K562 (cell line): ENCODE measurements at regions not wholly inside any gene's neighbourhood (a gene's known extent, or its start where the extent isn't known, plus 50 kb on each side); places are given as distances from the start of the nearest gene placed in this dataset.

Experiments used
- ATAC-seq: fragments of 200-7000 bp; cut with Tn5 transposase; 3 replicates; pipeline ENCODE4 v1.9.1; 2020; ENCODE audit warnings: moderate library complexity
- BruUV-seq: library from RNA; stranded (reverse); fragments of 400-500 nt; replicated peaks from 2 replicates; lab custom pipeline; 2021; lab: Mats Ljungman, UMichigan
- CTCF ChIA-PET: fragments of 300-600 bp; formaldehyde crosslinking; extraction: SDS; loops from one replicate; lab custom pipeline; 2021; ENCODE audit warnings: low intra/inter-chr PET ratio; lab: Yijun Ruan, JAX
- POLR2A ChIA-PET: fragments of 300-600, 350-650 bp; sonication (Branson Sonifier 250); formaldehyde crosslinking; extraction: SDS; loops from one replicate; lab custom pipeline; 2021; ENCODE audit warnings: antibody characterized with exemption, inconsistent platforms; lab: Yijun Ruan, JAX
- DNase-seq, 4 experiments: peaks; one replicate each; pipeline versions ENCODE4 v3.0.0 to v3.0.0-alpha.2; 2011 to 2018; ENCODE audit warnings: low spot score in 3 of 4, mixed read lengths in 3 of 4; ENCODE audit errors: extremely low read depth in 1 of 4
- FAIRE-seq: peaks from 2 replicates; lab custom pipeline; 2011; peaks lifted over from hg19 to GRCh38; lab: Jason Lieb, UNC
- H2AFZ ChIP-seq: 2 replicates; pipeline ENCODE4 v1.6.0; 2011; ENCODE audit warnings: low read depth, low read length, control low read depth, inconsistent platforms
- H3K27ac ChIP-seq: fragments of 200-600 bp; 3 replicates; pipeline ENCODE4 v1.8.0; 2011; ENCODE audit warnings: low read depth, mild to moderate bottlenecking, control low read depth, inconsistent platforms, low read length, moderate library complexity, mixed read lengths; ENCODE audit errors: extremely low read depth
- H3K27me3 ChIP-seq, 2 experiments: fragments of 300-600 bp in 1 of 2; 2 replicates in 1 of 2; 3 replicates in 1 of 2; pipeline versions ENCODE4 v1.6.0 to v1.8.0; 2011; ENCODE audit warnings: inconsistent platforms in 2 of 2, low read length in 2 of 2, mild to moderate bottlenecking in 1 of 2, mixed read lengths in 1 of 2, moderate library complexity in 1 of 2; ENCODE audit not compliant: control insufficient read depth in 2 of 2, insufficient read depth in 2 of 2
- H3K36me3 ChIP-seq: fragments of 300-600 bp; 3 replicates; pipeline ENCODE4 v1.8.0; 2011; ENCODE audit warnings: mild to moderate bottlenecking, low read length, inconsistent platforms; ENCODE audit not compliant: control insufficient read depth, insufficient read depth
- H3K4me1 ChIP-seq, 2 experiments: fragments of 200-600 bp in 1 of 2; replicated peaks in 1 of 2; 2 replicates in 1 of 2; 3 replicates in 1 of 2; pipeline versions ENCODE4 v1.5.1 to v1.8.0; 2011; ENCODE audit warnings: inconsistent platforms in 2 of 2, low read length in 2 of 2, mild to moderate bottlenecking in 1 of 2, mixed read lengths in 1 of 2, moderate library complexity in 1 of 2; ENCODE audit not compliant: control insufficient read depth in 2 of 2, insufficient read depth in 2 of 2
- H3K4me2 ChIP-seq: 2 replicates; pipeline ENCODE4 v1.6.1; 2011; ENCODE audit warnings: low read length, control low read depth, inconsistent platforms, mixed read lengths; ENCODE audit not compliant: insufficient read depth
- H3K4me3 ChIP-seq: fragments of 200-600 bp; sonication (generic), shearing (Covaris generic); 2 replicates; pipeline ENCODE4 v1.5.1; 2016; ENCODE audit warnings: control low read depth, inconsistent platforms
- H3K79me2 ChIP-seq: fragments of 200-600 bp; 3 replicates; pipeline ENCODE4 v1.8.0; 2011; ENCODE audit warnings: low read length, inconsistent platforms; ENCODE audit not compliant: control insufficient read depth, insufficient read depth
- H3K9ac ChIP-seq, 2 experiments: 2 replicates each; pipeline versions ENCODE4 v1.6.0 to v1.6.1; 2011; ENCODE audit warnings: low read depth in 2 of 2, low read length in 2 of 2, control low read depth in 1 of 2, inconsistent platforms in 1 of 2, mild to moderate bottlenecking in 1 of 2, mixed read lengths in 1 of 2; ENCODE audit not compliant: insufficient read depth in 1 of 2
- H3K9me1 ChIP-seq: one replicate; pipeline ENCODE4 v1.6.0; 2011; ENCODE audit warnings: inconsistent platforms, mild to moderate bottlenecking, low read length, moderate library complexity; ENCODE audit not compliant: control insufficient read depth, insufficient read depth
- H3K9me3 ChIP-seq: replicated peaks from 2 replicates; pipeline ENCODE4 v1.5.1; 2011; ENCODE audit warnings: low read depth, low read length, inconsistent platforms; ENCODE audit not compliant: control insufficient read depth, insufficient read depth
- H4K20me1 ChIP-seq: replicated peaks from 2 replicates; pipeline ENCODE4 v1.6.1; 2011; ENCODE audit warnings: low read length, inconsistent platforms, mixed read lengths; ENCODE audit not compliant: control insufficient read depth, insufficient read depth
- CEBPB ChIP-seq: fragments of 450-650 bp; IDR thresholded peaks from 2 replicates; pipeline ENCODE4 v1.6.1; 2016; ENCODE audit warnings: missing genetic modification characterization, missing compliant biosample characterization
- CSDE1 ChIP-seq, 2 experiments: fragments of 450-650 bp; IDR thresholded peaks; 2 replicates each; pipeline ENCODE4 v1.6.1; 2016; ENCODE audit warnings: mild to moderate bottlenecking in 1 of 2
- DPF2 ChIP-seq: fragments of 450-650 bp; IDR thresholded peaks from 2 replicates; pipeline ENCODE4 v1.6.1; 2016
- ELF1 ChIP-seq: fragments of 200-800 bp; sonication (Bioruptor generic); IDR thresholded peaks from 2 replicates; pipeline ENCODE4 v1.6.1; 2016; ENCODE audit warnings: missing genetic modification characterization, missing compliant biosample characterization
- MCM7 ChIP-seq, 2 experiments: fragments of 450-650 bp; IDR thresholded peaks; 2 replicates each; pipeline ENCODE4 v1.6.1; 2016 to 2018
- NEUROD1 ChIP-seq: fragments of 150-350 bp; IDR thresholded peaks from 2 replicates; pipeline ENCODE4 v1.6.1; 2014; ENCODE audit warnings: borderline replicate concordance, low read length, low read depth; ENCODE audit not compliant: partially characterized antibody
- OTX1 ChIP-seq: fragments of 450-650 bp; formaldehyde crosslinking; IDR thresholded peaks from 2 replicates; pipeline ENCODE4 v1.4.0; 2022; ENCODE audit warnings: mild to moderate bottlenecking
- RB1 ChIP-seq: fragments of 450-650 bp; IDR thresholded peaks from 2 replicates; pipeline ENCODE4 v1.6.1; 2017; ENCODE audit warnings: low read depth, mild to moderate bottlenecking
- SREBF2 ChIP-seq: sonication (generic); formaldehyde crosslinking; IDR thresholded peaks from 2 replicates; pipeline ENCODE4 v1.4.0; 2020; ENCODE audit warnings: mild to moderate bottlenecking, missing genetic modification reagents
- SRSF7 ChIP-seq: fragments of 200-400 bp; formaldehyde crosslinking; optimal IDR thresholded peaks from 2 replicates; pipeline ENCODE3; 2017; ENCODE audit warnings: mild to moderate bottlenecking, low read depth, low read length
- TCF7L2 ChIP-seq: fragments of 150-350 bp; IDR thresholded peaks from 2 replicates; pipeline ENCODE4 v1.6.1; 2016; ENCODE audit warnings: low read depth, mild to moderate bottlenecking, low read length, moderate library complexity
- ZNF347 ChIP-seq: fragments of 450-650 bp; formaldehyde crosslinking; IDR thresholded peaks from 2 replicates; pipeline ENCODE4 v1.4.0; 2020; ENCODE audit warnings: low read depth, mild to moderate bottlenecking, moderate library complexity
- WGBS: fragments of 100-300 bp; shearing (Covaris generic); methylation state at CpG from one replicate; pipeline ENCODE4 v1.1.6; 2016; ENCODE audit warnings: low coverage, mixed read lengths; ENCODE audit not compliant: insufficient coverage; ENCODE audit errors: missing lambda C conversion rate; 5-methylcytosine and 5-hydroxymethylcytosine counted together
- in situ Hi-C: fragments of 300-500 bp; cut with MboI; formaldehyde crosslinking; loops from 4 replicates; pipeline ENCODE4 v1.15.0; 2018; ENCODE audit warnings: inconsistent platforms, mixed read lengths
- intact Hi-C: fragments of 100-400 bp; cut with micrococcal nuclease; formaldehyde crosslinking; loops from 2 replicates; pipeline ENCODE4 v1.14.2; 2022
- TF ChIP-seq, protein P1 (sequence below): fragments of 150-350 bp; IDR thresholded peaks from 2 replicates; pipeline ENCODE4 v1.6.1; 2014; ENCODE audit warnings: low read depth, mild to moderate bottlenecking, low read length, borderline replicate concordance
- TF ChIP-seq, protein P2 (sequence below): fragments of 250-450 bp; sonication (Bioruptor Pico); IDR thresholded peaks from 2 replicates; pipeline ENCODE4 v1.4.0; 2020
- TF ChIP-seq, protein P3 (sequence below): fragments of 250-450 bp; sonication (Bioruptor Pico); IDR thresholded peaks from 2 replicates; pipeline ENCODE4 v1.5.1; 2021; ENCODE audit warnings: mild to moderate bottlenecking
- TF ChIP-seq, protein P4 (sequence below): fragments of 250-450 bp; sonication (Bioruptor Pico); IDR thresholded peaks from 2 replicates; pipeline ENCODE4 v1.9.0; 2021; ENCODE audit warnings: mild to moderate bottlenecking

DNA sequence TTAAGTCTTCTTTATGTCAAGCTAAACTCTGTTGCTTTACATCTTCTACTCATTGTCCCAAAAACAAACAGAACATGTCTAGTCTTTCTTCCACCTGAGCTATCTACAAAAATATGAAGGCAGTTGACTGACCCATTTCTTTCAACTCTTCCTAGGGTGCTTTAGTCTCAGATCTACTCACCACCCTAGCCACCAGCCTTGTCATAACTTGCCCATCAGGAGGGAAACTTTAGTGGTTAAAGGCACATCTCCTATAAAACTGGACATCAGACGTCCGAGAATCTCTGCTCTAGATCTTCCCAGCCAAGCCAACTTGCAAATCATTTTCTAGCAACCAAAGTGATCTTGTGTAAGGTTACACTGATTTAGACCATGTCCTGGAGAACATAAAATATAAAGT, 205.0 kb downstream of the ACTL7B start:
- Histone ChIP-seq H3K79me2 (no peaks in the 10 kb centered on the region), H3K9me1 (no peaks in the 10 kb centered on the region), H3K4me2 (no peak overlapping the region), H3K36me3 (no peaks in the 10 kb centered on the region), H3K9me3 (no peaks in the 10 kb centered on the region), H3K4me1 (no peaks in the 10 kb centered on the region), H4K20me1 (no peaks in the 10 kb centered on the region), H3K4me3 (no peak overlapping the region), H3K9ac (no peak overlapping the region), H2AFZ (no peak overlapping the region), H3K27ac (no peak overlapping the region), H3K27me3 (no peaks in the 10 kb centered on the region)
- DNase-seq (no peak), ATAC-seq (no peak), FAIRE-seq (no peak)
- intact Hi-C loops (no loop called here), in situ Hi-C loops (no loop called here)
- 0% methylated on average over 2 of the region's 2 CpGs for WGBS
- no TSS peak for BruUV-seq
- ChIA-PET CTCF (no interaction called here), POLR2A (no interaction called here)
- TF ChIP-seq SREBF2 (CRISPR knock-in tag) (no peak), NEUROD1 (no peak), CSDE1 (IDR thresholded peaks at IDR 0.05) (no peak), RB1 (no peak), ELF1 (tag) (no peak), MCM7 (IDR thresholded peaks at IDR 0.05) (no peak), OTX1 (CRISPR knock-in tag) (no peak), CEBPB (tag) (no peak), DPF2 (no peak), ZNF347 (CRISPR knock-in tag) (no peak), SRSF7 (no peak), TCF7L2 (no peak)
- TF ChIP-seq, protein P1, sequence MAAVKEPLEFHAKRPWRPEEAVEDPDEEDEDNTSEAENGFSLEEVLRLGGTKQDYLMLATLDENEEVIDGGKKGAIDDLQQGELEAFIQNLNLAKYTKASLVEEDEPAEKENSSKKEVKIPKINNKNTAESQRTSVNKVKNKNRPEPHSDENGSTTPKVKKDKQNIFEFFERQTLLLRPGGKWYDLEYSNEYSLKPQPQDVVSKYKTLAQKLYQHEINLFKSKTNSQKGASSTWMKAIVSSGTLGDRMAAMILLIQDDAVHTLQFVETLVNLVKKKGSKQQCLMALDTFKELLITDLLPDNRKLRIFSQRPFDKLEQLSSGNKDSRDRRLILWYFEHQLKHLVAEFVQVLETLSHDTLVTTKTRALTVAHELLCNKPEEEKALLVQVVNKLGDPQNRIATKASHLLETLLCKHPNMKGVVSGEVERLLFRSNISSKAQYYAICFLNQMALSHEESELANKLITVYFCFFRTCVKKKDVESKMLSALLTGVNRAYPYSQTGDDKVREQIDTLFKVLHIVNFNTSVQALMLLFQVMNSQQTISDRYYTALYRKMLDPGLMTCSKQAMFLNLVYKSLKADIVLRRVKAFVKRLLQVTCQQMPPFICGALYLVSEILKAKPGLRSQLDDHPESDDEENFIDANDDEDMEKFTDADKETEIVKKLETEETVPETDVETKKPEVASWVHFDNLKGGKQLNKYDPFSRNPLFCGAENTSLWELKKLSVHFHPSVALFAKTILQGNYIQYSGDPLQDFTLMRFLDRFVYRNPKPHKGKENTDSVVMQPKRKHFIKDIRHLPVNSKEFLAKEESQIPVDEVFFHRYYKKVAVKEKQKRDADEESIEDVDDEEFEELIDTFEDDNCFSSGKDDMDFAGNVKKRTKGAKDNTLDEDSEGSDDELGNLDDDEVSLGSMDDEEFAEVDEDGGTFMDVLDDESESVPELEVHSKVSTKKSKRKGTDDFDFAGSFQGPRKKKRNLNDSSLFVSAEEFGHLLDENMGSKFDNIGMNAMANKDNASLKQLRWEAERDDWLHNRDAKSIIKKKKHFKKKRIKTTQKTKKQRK: no peak
- TF ChIP-seq, protein P2, sequence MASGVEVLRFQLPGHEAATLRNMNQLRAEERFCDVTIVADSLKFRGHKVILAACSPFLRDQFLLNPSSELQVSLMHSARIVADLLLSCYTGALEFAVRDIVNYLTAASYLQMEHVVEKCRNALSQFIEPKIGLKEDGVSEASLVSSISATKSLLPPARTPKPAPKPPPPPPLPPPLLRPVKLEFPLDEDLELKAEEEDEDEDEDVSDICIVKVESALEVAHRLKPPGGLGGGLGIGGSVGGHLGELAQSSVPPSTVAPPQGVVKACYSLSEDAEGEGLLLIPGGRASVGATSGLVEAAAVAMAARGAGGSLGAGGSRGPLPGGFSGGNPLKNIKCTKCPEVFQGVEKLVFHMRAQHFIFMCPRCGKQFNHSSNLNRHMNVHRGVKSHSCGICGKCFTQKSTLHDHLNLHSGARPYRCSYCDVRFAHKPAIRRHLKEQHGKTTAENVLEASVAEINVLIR (CRISPR knock-in tag): no peak
- TF ChIP-seq, protein P3, sequence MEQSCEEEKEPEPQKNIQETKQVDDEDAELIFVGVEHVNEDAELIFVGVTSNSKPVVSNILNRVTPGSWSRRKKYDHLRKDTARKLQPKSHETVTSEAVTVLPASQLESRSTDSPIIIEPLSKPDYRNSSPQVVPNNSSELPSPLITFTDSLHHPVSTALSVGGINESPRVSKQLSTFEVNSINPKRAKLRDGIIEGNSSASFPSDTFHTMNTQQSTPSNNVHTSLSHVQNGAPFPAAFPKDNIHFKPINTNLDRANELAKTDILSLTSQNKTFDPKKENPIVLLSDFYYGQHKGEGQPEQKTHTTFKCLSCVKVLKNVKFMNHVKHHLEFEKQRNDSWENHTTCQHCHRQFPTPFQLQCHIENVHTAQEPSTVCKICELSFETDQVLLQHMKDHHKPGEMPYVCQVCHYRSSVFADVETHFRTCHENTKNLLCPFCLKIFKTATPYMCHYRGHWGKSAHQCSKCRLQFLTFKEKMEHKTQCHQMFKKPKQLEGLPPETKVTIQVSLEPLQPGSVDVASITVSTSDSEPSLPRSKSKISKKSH (CRISPR knock-in tag): no peak
- TF ChIP-seq, protein P4, sequence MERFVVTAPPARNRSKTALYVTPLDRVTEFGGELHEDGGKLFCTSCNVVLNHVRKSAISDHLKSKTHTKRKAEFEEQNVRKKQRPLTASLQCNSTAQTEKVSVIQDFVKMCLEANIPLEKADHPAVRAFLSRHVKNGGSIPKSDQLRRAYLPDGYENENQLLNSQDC (CRISPR knock-in tag): no peak
